ENCODE measurements at regions not wholly inside any gene's neighbourhood (a gene's known extent, or its start where the extent isn't known, plus 50 kb on each side); places are given as distances from the start of the nearest gene placed in this dataset.

- H3K9me3 ChIP-seq (ENCODE audit: control insufficient read depth, insufficient read depth, low read length), result no peaks in the 10 kb centered on the region
- no peak for TF ChIP-seq CTCF (IDR thresholded peaks at IDR 0.05; ENCODE audit: low read depth, low read length)
- ChIA-PET POLR2A (no interaction called here), CTCF (no interaction called here)
- no peak for DNase-seq (ENCODE audit: low read depth, low spot score)
- H3K27ac ChIP-seq (ENCODE audit: low read depth, low read length), result no peak overlapping the region
- no peak overlapping the region for H3K4me3 ChIP-seq (ENCODE audit: low read depth, low read length)
- H3K27me3 ChIP-seq (ENCODE audit: control insufficient read depth, insufficient read depth, low read length), result no peaks in the 10 kb centered on the region
Observed at GRCh38 chrY:12253756-12254155, 447.3 kb upstream of the USP9Y start.

- TF ChIP-seq CTCF (IDR thresholded peaks at IDR 0.05; ENCODE audit: low read depth, low read length), result no peak
- POLR2A ChIA-PET, result no interaction called here
- no peak overlapping the region for H3K27ac ChIP-seq (ENCODE audit: low read depth, low read length)
- no peaks in the 10 kb centered on the region for H3K27me3 ChIP-seq (ENCODE audit: control insufficient read depth, insufficient read depth, low read length)
- CTCF ChIA-PET, result no interaction called here
- H3K9me3 ChIP-seq (ENCODE audit: control insufficient read depth, insufficient read depth, low read length), result no peaks in the 10 kb centered on the region
- DNase-seq (ENCODE audit: low read depth, low spot score), result no peak
- no peak overlapping the region for H3K4me3 ChIP-seq (ENCODE audit: low read depth, low read length)
Observed at GRCh38 chrY:12271162-12271561, 429.9 kb upstream of the USP9Y start.

- POLR2A ChIA-PET, result no interaction called here
Observed at GRCh38 chrY:12285608-12286007, 415.4 kb upstream of the USP9Y start.

GRCh38 chrY:12288919-12289318 is 412.1 kb upstream of the USP9Y start:
- POLR2A ChIA-PET, result no interaction called here
- peaks cover 4% of the 10 kb centered on the region; the same call in 1 of the 2 replicates for H3K9me3 ChIP-seq (ENCODE audit: control insufficient read depth, insufficient read depth, low read length)
- no peak for TF ChIP-seq CTCF (IDR thresholded peaks at IDR 0.05; ENCODE audit: low read depth, low read length)

More at GRCh38 chrY:12285608-12286007, 415.4 kb upstream of the USP9Y start:
- CTCF ChIA-PET, result no interaction called here
- no peak for DNase-seq (ENCODE audit: low read depth, low spot score)
- TF ChIP-seq CTCF (IDR thresholded peaks at IDR 0.05; ENCODE audit: low read depth, low read length), result no peak
- no peaks in the 10 kb centered on the region for H3K27me3 ChIP-seq (ENCODE audit: control insufficient read depth, insufficient read depth, low read length)
- peaks cover 4% of the 10 kb centered on the region; the same call in 1 of the 2 replicates for H3K9me3 ChIP-seq (ENCODE audit: control insufficient read depth, insufficient read depth, low read length)
- no peak overlapping the region for H3K4me3 ChIP-seq (ENCODE audit: low read depth, low read length)
- H3K27ac ChIP-seq (ENCODE audit: low read depth, low read length), result no peak overlapping the region

GRCh38 chrY:12289415-12289814 is 411.6 kb upstream of the USP9Y start:
- Histone ChIP-seq H3K27me3 (ENCODE audit: control insufficient read depth, insufficient read depth, low read length) (no peaks in the 10 kb centered on the region), H3K4me3 (ENCODE audit: low read depth, low read length) (no peak overlapping the region), H3K9me3 (ENCODE audit: control insufficient read depth, insufficient read depth, low read length) (peaks cover 4% of the 10 kb centered on the region; the same call in 1 of the 2 replicates), H3K27ac (ENCODE audit: low read depth, low read length) (no peak overlapping the region)
- ChIA-PET POLR2A (no interaction called here), CTCF (no interaction called here)
- DNase-seq (ENCODE audit: low read depth, low spot score), result no peak
- no peak for TF ChIP-seq CTCF (IDR thresholded peaks at IDR 0.05; ENCODE audit: low read depth, low read length)

More at GRCh38 chrY:12288919-12289318, 412.1 kb upstream of the USP9Y start:
- no peak for DNase-seq (ENCODE audit: low read depth, low spot score)
- H3K27ac ChIP-seq (ENCODE audit: low read depth, low read length), result no peak overlapping the region
- no peaks in the 10 kb centered on the region for H3K27me3 ChIP-seq (ENCODE audit: control insufficient read depth, insufficient read depth, low read length)
- H3K4me3 ChIP-seq (ENCODE audit: low read depth, low read length), result no peak overlapping the region
- CTCF ChIA-PET, result no interaction called here
